ENCODE measurements at regions not wholly inside any gene's neighbourhood (a gene's known extent, or its start where the extent isn't known, plus 50 kb on each side); places are given as distances from the start of the nearest gene placed in this dataset.

DNA sequence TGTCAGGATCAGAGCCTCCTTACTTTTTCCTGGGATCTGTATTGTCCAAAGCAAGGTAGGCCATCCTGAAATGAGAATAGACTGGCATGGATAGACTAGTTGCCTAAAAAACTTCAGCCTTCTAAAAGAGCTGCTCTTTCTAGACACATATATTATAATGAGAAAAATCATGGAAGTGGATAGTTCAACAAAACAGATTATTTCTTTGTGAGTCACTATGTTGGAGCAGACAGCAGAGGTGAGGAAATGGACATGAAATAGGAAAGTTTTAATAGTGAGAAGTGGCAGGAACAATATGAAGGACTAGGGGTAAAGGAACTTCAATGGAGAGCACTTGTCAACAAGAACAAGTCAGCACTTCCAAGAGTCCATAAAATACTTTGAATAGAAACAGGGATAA lies 101.9 kb upstream of the ANO3 start:
- no peaks in the 10 kb centered on the region for H3K4me1 ChIP-seq (replicated peaks in 1 of 2)
- no peak for DNase-seq
- H3K36me3 ChIP-seq (replicated peaks in 1 of 2), result no peaks in the 10 kb centered on the region
- H3K27me3 ChIP-seq, result no peaks in the 10 kb centered on the region
- H3K27ac ChIP-seq, result no peak overlapping the region
- intact Hi-C loops (cut with DNase I), result loop anchor here in 1 of 2 donors (5.0 kb wide), 1 partner anchor 248 kb away; no protein-coding TSS in a partner anchor
- no peak overlapping the region for H3K4me3 ChIP-seq
- no peaks in the 10 kb centered on the region for H3K9me3 ChIP-seq (replicated peaks in 1 of 3)
- TF ChIP-seq, protein P1, sequence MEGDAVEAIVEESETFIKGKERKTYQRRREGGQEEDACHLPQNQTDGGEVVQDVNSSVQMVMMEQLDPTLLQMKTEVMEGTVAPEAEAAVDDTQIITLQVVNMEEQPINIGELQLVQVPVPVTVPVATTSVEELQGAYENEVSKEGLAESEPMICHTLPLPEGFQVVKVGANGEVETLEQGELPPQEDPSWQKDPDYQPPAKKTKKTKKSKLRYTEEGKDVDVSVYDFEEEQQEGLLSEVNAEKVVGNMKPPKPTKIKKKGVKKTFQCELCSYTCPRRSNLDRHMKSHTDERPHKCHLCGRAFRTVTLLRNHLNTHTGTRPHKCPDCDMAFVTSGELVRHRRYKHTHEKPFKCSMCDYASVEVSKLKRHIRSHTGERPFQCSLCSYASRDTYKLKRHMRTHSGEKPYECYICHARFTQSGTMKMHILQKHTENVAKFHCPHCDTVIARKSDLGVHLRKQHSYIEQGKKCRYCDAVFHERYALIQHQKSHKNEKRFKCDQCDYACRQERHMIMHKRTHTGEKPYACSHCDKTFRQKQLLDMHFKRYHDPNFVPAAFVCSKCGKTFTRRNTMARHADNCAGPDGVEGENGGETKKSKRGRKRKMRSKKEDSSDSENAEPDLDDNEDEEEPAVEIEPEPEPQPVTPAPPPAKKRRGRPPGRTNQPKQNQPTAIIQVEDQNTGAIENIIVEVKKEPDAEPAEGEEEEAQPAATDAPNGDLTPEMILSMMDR (IDR thresholded peaks at IDR 0.05), result no peak
- TF ChIP-seq POLR2A (IDR thresholded peaks at IDR 0.05), result no peak

DNA sequence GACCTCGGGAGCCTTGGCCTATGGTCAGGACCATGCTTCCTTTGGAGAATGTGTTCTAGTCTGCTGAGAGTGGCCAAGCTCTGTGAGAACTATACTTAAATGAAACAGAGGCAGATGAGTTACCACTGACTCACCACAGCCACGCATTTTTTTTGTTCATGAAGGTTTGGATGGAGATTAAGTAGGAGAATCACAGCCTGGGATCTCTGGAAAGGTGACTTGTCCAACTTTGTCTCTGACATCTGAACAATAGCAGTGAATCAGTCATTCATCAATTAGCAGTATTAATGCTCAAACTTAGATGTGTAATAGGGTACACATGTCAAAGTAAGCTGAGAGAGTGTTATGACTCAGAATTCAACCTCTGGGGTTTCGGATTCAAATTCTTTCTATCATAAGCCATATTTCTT lies 100.7 kb upstream of the ANO3 start:
- WGBS, 4 donors, result 22 to 65% (median 43%) methylated on average over 3 of the region's 3 CpGs
- Histone ChIP-seq H3K4me3 (no peak overlapping the region), H3K9me3 (replicated peaks in 1 of 3) (no peaks in the 10 kb centered on the region), H3K27ac (no peak overlapping the region), H3K4me1 (replicated peaks in 1 of 2) (no peaks in the 10 kb centered on the region), H3K27me3 (no peaks in the 10 kb centered on the region), H3K36me3 (replicated peaks in 1 of 2) (no peaks in the 10 kb centered on the region)
- intact Hi-C loops (cut with DNase I), result no loop called here
- DNase-seq, result no peak
- TF ChIP-seq, protein P1 (IDR thresholded peaks at IDR 0.05), result no peak
- no peak for TF ChIP-seq POLR2A (IDR thresholded peaks at IDR 0.05)

DNA sequence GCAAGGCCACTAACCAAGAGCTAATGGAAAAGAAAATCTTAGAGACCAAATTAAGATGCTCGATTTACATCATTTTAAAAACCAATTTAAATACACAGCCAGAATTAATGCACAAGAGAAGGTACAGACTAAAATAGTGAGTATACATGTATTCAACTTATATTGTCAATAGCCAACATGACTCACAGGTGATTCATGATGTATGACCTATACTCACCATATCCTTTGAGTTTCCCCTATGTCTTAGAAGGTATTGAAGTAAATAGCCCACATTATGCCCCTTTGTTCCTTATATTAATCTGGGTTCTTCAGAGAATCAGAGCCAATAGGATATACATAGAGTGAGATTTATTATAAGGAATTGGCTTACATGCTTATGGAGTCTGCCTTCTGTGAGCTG lies 97.5 kb upstream of the ANO3 start:
- H3K36me3 ChIP-seq (replicated peaks in 1 of 2), result no peaks in the 10 kb centered on the region
- no peak overlapping the region for H3K4me3 ChIP-seq
- WGBS, 4 donors, result 59 to 76% (median 69%) methylated on average over 1 of the region's 1 CpG
- H3K9me3 ChIP-seq (replicated peaks in 1 of 3), result no peaks in the 10 kb centered on the region
- DNase-seq, result no peak
- H3K27ac ChIP-seq, result no peak overlapping the region
- no peaks in the 10 kb centered on the region for H3K27me3 ChIP-seq
- intact Hi-C loops (cut with DNase I), result no loop called here
- TF ChIP-seq, protein P1 (IDR thresholded peaks at IDR 0.05), result no peak
- TF ChIP-seq POLR2A (IDR thresholded peaks at IDR 0.05), result no peak
- H3K4me1 ChIP-seq (replicated peaks in 1 of 2), result no peaks in the 10 kb centered on the region

DNA sequence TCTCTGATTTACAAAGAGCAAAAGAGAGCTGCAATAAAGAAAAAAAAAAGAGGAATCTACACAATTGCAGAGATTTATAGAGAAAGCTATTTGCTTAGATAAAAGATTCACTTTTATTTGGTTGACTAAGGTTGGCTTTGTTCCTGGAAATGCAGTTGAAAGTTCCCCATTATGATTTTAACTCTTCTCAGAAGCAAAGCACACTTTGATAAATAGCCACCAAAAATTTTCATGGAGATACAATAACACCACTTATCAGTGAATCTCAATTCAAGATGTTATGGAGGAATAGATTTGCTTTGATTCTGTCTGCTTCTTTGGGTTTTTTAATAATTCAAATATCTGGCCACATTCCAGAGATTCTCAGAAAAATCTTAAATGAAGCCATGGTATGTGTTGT lies 88.5 kb upstream of the ANO3 start:
- intact Hi-C loops (cut with DNase I), result no loop called here
- no peak overlapping the region for H3K27ac ChIP-seq
- no peak for DNase-seq
- H3K27me3 ChIP-seq, result no peaks in the 10 kb centered on the region
- H3K9me3 ChIP-seq (replicated peaks in 1 of 3), result no peaks in the 10 kb centered on the region
- no peak for TF ChIP-seq POLR2A (IDR thresholded peaks at IDR 0.05)
- TF ChIP-seq, protein P1 (IDR thresholded peaks at IDR 0.05), result no peak
- no peaks in the 10 kb centered on the region for H3K36me3 ChIP-seq (replicated peaks in 1 of 2)
- H3K4me1 ChIP-seq (replicated peaks in 1 of 2), result no peaks in the 10 kb centered on the region
- no peak overlapping the region for H3K4me3 ChIP-seq

Data from adrenal gland (tissue), 9 donors.